Fibroblast of skin of right quadriceps (primary cell): ENCODE measurements at regions not wholly inside any gene's neighbourhood (a gene's known extent, or its start where the extent isn't known, plus 50 kb on each side); places are given as distances from the start of the nearest gene placed in this dataset.
A peak's percentile ranks its signal among the peaks of the same experiment; 100 is the strongest.
"Not testable (repeated sequence)": the region's sequence is repeated elsewhere in the genome, so short reads cannot be mapped to it uniquely, and the experiment has no call there.

Source experiments
- DNase-seq: peaks from one replicate; pipeline ENCODE4 v3.0.0-alpha.2; 2013

DNA sequence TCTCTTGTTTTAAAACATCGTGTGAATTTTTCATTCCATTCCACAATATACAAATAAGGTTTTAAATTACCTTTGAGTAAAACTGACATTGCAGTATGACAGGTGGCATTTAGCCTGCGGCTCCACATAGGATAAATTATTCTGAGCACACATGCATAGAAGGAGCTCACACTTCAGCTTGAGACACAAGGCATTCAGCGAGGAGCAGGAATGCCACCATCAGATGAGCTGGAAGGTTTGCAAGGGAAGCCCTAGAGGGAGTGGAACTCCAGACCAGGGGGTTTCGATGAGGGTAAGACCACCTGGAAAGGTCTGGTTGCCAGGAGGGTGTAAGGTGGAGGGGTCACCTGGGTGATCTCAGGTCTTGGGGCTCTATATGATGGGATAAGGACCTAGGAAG lies 259.0 kb upstream of the ADRA1B start:
- no peak for DNase-seq

DNA sequence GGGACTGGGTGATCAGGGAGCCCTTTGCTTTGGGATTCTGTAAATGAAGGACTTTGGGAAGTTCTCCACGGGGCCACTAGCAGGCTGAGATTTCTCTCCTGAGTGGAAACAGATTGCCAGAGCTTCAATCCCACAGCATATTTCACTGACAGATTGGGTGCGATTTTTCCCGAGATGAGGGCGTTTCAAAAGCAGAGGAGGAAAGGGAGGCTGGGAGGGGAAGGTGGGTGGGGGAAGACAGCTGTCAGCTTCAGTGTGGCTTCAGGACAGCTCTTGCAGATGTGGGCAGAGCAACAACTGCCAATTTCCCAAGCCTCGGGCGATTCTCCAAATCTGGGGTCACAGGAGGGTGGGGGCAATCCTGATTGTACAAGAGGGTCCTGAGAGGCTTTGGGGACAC lies 258.5 kb upstream of the ADRA1B start:
- no peak for DNase-seq

DNA sequence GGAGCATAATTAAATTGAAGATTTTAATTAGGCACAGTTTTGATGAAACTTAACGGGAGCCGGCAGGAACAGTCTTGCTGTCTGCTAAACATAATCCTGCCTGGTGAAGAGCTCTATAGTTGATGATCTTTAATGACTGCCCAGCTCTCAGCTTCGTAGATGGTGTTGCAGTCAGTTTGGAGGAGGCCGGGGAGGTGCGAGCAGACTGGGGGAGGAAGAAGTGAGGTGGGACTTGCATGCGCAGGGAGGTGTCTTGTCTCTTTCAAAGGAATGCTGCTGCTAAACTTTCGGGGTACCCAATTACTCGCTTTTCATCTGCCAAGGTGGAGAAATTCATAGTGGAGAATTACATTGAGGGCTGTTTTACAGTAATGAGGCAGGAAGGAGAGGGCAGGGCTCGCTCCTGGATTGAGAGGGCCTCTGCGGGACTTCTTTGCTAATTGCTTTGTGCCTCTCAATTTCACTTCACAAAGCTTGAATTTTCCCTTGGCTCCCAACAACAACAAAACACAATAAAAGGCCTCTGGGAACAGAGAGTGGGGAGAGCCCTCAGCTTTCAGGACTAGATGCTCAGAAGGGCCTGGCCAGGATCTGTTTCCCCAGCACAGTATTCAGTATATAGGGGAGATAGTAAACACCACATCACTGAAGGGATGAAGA lies 257.9 kb upstream of the ADRA1B start:
- no peak for DNase-seq

DNA sequence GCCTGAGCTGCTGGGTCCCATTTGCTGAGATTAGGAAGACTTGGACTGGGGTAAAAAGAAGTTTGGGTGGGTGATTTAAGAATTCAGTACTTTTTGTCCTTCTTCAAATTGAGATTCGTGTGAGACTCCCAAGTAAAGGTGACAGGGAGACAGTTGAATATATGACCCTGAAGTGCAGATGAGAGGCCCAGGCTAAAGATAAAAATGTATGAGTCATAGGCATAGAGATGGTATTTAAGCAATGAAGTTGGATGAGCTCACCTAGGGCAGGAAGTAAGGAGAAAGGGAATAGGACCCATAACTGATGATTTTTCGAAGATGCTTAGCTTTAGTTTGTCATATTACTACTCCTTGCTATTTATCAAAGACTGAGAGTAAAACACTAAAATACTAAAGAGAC lies 255.9 kb upstream of the ADRA1B start:
- DNase-seq, result peak; percentile 10

DNA sequence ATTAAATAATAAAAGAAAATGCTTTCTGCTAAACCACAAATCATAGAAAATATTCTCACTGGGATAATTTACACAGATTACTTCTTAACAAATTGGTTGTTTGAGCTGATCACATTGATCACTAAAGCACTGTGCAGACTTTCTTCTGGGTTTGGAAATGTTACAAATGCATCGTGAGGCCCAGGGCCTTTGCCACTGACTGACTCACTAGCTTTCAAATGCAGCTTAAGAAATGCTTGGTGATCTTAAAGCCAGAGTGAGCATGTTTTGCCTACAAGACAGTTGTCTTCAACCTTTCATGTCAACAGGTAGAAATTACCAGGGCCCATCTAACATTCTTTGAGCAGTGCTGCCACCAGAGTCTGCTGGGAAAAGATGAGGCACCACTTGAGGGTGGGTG lies 252.3 kb upstream of the ADRA1B start:
- no peak for DNase-seq

DNA sequence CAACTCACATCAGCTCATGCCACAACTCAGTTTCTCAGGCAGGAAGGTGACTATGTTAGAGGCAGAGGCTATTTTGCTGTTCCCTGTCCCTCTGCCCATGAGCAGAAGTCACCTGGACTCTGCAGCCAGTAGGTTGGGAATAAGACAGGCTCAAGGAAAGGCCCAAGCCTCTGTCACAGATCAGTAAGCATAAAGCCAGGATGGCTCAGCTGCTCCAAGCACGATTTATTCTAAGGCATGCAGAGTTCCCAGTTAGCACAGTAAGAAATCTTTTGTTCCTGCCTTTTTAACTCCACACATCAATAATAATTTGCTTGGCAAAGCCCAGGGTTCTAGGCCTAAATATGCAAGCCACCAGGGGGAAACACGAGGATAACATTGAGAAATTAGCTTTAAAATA lies 249.0 kb upstream of the ADRA1B start:
- DNase-seq, result no peak

DNA sequence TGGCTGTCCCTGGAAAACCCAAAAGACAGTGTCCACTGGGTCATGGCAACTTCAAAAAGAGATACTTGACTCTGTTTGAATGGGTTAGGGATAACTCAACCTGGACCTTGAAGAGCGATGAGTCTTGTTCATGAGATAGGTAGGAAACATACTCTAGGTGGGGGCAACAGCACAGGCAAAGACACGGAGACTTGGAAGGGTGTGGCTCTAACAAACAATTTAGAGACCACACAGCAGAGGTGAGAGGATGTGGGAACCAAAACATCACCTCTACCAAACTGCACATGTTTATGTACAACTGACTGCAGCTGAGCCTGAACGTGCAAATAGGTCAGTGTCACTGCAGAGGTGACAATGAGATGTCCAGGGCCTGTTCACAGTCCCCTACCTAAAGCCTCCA lies 247.7 kb upstream of the ADRA1B start:
- no peak for DNase-seq

DNA sequence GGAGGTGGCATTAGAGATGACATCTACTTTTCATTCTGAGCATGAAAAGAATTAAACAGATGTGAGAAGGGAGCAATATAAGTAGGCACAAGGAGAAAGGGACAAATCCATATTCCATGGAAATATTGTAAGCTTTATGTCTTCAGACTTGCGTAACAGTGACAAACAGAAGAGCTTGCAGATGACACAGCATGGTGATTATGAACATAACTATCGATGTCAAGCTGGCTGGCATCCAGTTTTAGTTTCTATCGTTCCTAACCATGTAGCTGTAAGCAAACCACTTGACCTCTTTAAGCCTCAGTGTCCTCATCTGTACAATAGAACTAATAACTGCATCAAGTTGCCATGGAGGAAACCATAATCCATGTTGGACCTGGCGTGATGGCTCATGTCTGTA lies 246.7 kb upstream of the ADRA1B start:
- DNase-seq, result no peak

DNA sequence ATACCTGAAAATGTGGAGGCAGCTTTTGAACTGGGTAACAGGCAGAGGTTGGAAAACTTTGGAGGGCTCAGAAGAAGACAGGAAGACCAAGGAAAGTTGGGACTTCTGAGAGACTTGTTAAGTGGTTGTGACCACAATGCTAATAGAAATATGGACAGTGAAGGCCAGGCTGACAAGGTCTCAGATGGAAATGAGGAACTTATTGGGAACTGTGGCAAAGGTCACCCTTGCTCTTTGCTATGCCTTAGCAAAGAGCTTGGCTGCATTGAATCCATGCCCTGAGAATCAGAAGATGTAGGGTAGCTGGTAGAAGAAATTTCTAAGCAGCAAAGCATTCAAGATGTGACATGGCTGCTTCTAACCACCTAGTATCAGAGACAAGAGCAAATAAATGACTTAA lies 244.4 kb upstream of the ADRA1B start:
- DNase-seq, result no peak

DNA sequence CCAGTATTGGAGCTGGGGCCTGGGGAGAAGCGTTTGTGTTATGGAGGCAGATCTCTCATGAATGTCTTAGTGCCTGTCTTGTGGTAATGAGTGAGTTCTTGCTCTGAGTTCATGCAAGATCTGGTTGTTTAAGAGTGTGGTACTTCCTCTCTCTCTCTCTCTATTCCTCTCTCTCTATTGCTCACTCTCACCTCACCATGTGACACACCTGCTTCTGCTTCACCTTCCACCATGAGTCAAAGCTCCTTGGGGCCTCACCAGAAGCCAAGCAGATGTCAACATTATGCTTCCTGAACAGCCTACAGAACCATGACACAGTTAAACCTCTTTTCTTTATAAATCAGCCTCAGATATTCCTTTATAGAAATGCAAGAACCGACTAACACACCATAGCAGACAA lies 242.7 kb upstream of the ADRA1B start:
- no peak for DNase-seq

DNA sequence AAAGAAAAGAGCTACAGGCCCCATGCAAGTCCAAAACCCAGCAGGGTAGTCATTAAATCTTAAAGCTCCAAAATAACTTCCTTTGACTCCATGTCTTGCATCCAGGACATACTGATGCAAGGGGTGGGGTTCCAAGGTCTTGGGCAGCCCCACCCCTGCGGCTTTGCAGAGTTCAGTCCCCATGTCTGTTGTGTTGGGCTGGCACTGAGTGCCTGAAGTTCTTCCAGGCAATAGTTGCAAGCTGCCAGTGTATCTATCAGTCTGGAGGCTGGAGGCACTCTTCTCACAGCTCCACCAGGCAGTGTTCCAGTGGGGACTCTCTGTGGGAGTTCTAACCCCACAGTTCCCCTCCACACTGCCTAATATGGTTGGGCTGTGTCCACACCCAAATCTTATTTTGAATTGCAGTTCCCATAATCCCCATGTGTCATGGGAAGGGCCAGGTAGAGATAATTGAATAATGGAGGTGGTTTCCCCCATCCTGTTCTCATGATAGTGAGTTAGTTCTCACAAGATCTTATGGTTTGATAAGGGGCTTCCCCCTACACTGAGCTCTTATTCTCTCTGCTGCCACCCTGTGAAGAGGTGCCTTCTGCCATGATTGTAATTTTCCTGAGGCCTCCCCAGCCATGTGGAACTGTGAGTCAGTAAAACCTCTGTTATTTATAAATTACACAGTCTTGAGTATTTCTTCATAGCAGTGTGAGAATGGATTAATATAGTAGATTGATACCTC lies 237.5 kb upstream of the ADRA1B start:
- DNase-seq, result no peak

DNA sequence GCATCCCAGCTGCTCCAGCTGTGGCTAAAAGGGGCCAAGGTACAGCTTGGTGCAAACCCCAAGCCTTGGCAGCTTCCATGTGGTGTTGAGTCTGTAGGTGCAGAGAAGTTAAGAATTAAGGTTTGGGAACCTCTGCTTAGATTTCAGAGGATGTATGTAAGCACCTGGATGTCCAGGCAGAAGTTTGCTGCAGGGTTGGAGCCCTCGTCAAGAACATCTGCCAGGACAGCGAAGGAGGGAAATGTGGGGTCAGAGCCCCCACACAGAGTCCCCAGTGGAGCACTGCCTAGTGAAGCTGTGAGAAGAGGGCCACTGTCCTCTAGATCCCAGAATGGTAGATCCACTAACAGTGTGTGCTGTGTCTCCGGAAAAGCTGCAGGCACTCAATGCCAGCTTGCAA lies 236.2 kb upstream of the ADRA1B start:
- no peak for DNase-seq

DNA sequence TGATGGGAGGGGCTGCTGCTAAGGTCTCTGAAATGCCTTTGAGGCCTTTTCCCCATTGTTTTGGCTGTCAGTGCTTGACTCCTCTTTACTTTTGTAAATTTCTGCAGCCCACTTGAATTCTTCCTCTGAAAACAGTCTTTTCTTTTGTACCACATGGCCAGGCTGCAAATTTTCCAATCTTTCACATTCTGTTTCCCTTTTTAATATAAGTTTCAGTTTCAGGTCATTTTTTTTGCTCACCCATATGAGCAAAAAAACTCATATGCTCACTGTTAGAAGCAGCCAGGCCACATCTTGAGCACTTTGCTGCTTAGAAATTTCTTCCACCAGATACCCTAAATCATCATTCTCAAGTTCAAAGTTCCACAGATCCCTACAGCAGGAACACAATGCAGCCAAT lies 234.6 kb upstream of the ADRA1B start:
- no peak for DNase-seq

DNA sequence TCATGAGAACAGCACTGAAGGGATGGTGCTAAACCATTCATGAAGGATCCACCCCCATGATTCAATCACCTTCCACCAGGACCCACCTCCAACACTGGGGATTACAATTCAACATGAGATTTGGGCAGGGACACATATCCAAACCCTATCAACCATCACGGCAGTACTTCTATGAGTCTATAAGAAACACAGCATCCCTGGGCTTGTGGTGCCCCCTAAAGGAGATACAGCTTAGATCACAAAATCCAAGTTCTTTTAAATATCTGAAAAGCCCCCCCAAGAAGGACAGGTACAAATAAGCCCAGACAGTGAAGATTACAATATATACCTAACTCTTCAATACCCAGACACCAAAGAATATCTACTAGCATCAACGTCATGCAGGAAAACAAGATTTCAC lies 233.7 kb upstream of the ADRA1B start:
- DNase-seq, result no peak

DNA sequence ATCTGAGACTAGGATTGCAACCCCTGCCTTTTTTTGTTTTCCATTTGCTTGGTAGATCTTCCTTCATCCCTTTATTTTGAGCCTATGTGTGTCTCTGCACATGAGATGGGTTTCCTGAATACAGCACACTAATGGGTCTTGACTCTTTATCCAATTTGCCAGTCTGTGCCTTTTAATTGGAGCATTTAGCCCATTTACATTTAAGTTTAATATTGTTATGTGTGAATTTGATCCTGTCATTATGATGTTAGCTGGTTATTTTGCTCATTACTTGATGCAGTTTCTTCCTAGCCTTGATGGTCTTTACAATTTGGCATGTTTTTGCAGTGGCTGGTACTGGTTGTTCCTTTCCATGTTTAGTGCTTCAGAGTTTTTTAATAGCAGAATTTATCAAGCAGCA lies 228.4 kb upstream of the ADRA1B start:
- not testable (repeated sequence) for DNase-seq

DNA sequence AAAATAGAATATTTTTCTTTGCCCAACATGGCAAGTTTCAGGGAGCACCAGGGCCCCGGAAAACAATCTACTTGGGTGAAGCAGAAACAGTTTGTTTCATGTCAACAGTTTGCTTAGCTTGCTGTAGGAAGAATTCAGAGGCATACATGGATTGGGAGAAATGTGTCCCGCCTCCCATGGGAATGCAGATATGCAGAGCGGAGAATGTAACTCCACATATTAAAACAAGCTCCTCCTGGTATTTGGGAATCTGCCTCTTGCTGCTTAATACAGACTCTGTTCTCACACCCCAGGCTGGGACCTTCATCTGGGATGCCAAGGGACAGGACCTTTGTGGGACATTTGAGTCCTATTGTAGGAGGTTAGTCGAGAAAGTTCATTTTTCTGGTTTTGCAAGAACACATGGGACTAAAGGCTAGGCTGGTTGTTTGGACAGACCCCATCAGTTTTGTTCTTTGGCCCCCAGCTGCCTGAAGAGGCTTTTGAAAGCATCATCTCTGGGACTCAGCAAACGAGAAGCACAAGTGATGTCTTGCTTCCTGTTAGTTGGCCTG lies 220.5 kb upstream of the ADRA1B start:
- DNase-seq, result no peak

DNA sequence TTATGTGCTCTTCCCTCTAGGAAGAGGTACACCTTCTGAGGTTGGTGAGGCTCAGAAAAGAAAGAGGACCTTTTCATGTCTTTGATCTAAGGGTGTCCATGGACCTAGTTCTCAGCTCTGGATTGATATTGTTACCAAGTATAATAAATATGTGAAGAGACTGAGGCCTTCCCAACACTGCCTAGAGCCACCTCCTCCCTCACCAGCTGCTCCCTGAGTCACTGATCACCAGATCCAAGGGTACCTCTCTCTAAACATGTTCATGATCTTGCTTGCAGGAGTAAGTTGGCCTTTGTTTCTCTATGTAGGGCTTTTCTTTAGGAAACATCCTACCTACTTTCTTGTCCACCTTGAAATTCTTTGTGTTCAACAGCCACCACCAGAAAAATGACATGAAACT lies 218.8 kb upstream of the ADRA1B start:
- DNase-seq, result no peak

DNA sequence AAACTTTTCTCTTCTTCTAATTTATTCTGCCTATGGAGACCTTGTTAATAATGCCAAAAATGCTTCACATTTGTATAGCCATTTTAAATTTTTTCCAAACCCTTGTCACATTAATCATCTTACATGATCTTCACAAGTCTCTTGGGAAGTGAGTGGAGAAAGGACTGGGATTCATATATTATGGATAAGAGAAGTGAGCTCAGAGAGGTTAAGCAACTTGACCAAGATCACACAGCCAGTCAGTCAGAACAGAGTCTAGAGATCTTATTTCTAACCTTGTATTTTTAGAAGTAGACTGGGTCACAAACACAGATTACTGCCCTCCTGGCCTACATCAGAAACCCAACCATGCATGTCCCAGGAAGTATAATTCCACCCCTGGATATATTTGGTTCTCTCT lies 218.0 kb upstream of the ADRA1B start:
- DNase-seq, result no peak

DNA sequence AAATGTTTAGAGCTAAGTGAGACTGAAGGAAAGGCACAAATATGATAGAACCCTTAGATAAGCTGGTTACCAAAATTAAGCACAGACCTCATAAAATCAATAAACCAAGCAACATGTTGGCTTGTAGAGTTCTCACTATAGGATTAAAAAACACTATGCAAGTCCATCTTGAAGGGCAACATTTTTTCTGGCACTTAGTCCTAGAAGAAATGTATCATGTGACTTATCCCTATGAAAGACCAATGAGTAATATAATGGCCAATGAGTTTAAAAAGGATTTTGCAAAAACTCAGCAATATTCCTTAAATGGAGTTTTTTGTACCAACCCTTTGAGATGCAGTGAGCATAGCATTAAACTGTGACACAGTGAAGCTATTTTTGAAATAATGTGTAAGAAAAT lies 216.3 kb upstream of the ADRA1B start:
- DNase-seq, result no peak

DNA sequence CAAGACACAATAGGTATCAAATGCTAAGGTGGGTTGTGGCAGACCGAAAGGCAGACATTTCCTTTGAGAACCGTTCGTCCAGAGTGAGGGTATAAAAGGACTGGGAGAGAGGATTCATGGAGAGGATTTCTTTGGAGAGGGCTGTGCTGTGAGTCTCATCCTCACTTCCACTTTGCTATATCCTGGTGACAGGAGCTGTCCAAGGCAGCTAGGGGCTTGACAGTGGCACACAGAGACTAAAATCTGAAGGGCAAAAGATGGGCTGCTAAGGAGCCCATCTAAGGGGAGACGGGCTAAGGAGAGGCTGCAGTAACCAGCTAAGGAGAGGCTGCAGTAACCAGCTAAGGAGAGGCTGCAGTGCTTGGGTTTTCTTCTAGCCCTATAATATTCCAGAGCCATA lies 214.0 kb upstream of the ADRA1B start:
- no peak for DNase-seq

DNA sequence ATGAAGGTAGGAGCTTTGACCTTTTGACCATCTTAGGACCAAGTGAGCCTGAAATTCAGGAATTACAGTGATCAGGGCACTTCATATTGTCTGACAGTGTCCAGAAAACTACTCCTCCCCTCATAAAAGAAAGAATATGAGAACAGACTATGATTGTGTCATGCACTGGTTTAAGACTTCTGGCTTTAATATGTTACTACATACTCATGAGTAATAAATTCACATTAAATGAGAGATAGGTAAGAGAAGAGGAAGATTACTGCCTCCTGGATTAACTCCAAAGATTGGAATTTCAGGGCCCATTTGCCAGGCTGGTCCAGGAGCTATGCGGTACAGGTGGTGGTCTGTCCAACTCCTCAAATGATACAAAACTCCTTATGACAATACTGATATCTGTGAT lies 213.5 kb upstream of the ADRA1B start:
- no peak for DNase-seq

DNA sequence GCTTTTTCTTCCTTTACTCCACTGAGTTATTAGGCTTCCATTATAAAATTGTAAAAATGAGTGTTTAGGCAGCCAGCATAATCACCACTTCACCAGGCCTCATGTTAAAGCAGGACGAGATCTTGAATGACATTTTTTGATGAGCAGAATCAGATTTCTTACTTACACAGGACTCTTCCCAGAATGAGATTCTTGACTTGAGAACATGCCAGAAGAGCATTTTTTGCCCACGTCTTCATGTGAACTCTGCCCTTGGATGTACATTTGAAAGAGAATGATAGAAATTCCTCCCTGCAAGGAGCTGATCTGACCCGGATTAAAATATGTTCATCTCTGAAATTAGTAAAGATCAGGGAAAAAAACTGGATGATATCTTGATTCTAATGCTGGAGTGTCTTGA lies 212.1 kb upstream of the ADRA1B start:
- peak; percentile 15 for DNase-seq

DNA sequence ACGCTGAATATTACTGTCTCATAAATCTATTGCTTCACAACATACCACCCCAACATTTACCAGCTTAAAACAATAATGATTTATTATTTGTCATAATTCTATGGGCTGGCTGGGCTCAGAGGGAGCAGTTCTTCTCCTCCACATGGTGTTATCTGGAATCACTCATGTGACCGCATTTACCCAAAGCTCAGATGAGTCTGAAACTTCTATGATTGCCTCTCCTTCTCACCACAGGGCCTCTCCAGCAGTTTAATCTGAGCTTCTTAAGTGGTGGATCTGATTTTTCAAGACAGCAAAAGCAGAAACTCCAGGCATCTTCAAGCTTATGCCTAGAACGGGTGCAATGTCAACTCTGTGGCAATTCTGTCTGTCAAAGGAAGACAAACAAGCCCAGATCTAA lies 210.3 kb upstream of the ADRA1B start:
- DNase-seq, result no peak

DNA sequence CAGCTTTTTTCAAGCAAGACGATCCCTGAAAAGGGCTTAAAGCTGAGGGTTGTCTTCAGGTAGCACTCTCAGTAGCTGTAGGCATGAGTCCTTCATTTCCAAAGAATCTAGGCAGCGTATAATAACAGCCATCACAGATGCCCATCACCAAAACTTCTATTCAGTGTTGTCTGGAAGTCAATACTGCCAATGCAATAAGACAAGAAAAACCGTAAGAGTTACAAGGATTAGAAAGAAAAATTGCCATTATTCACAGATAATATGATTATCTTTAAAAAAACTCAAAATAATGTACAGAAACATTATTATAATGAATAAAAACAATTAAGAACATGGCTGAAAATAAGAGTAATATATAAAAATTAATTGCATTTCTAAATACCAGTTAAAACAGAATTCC lies 208.2 kb upstream of the ADRA1B start:
- DNase-seq, result no peak

DNA sequence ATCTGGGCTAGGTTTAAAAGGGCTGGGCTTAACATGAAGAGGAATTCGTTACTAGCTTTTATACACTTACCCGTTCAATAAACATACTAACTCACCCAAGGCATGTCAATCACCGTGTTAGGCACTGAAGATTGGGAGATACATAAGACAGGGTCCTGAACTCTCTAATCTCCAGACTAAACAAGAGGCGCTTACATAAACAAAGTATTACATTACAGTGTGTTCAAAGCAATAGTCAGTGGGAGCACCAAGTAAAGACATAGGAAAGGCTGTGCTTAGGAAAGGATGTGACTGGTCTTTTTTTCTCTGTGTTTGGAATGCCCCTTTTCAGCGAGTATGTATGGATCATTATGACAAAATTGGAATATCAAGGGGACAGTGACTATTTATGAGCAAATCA lies 203.6 kb upstream of the ADRA1B start:
- DNase-seq, result no peak
